H1 (cell line): ENCODE measurements at regions not wholly inside any gene's neighbourhood (a gene's known extent, or its start where the extent isn't known, plus 50 kb on each side); places are given as distances from the start of the nearest gene placed in this dataset.

ENCODE experiments used
- CTCF ChIA-PET: fragments of 300-600 bp; sonication (Branson Sonifier 250); formaldehyde crosslinking; loops from one replicate; lab custom pipeline; 2021; ENCODE audit not compliant: partially characterized antibody; lab: Charles Lee
- POLR2A ChIA-PET: fragments of 300-600 bp; sonication (Branson Sonifier 250); formaldehyde crosslinking; loops from one replicate; lab custom pipeline; 2021; ENCODE audit warnings: inconsistent platforms; ENCODE audit not compliant: partially characterized antibody; lab: Charles Lee
- DNase-seq, 2 experiments: peaks; one replicate each; pipeline versions ENCODE4 v3.0.0 to v3.0.0-alpha.2; 2010 to 2022; ENCODE audit warnings: low spot score in 2 of 2, low read depth in 1 of 2, mixed read lengths in 1 of 2
- FAIRE-seq: peaks from 2 replicates; lab custom pipeline; 2011; peaks lifted over from hg19 to GRCh38; lab: Jason Lieb, UNC
- H2AFZ ChIP-seq: 2 replicates; pipeline ENCODE4 v1.8.1; 2012; ENCODE audit warnings: low read length, inconsistent platforms
- H2AK5ac ChIP-seq: 2 replicates; pipeline ENCODE4 v1.6.1; 2013; ENCODE audit warnings: low read depth, low read length
- H2BK120ac ChIP-seq: replicated peaks from 2 replicates; pipeline ENCODE3; 2013; ENCODE audit warnings: low read depth, low read length, inconsistent platforms
- H2BK12ac ChIP-seq: 2 replicates; pipeline ENCODE4 v1.6.1; 2013; ENCODE audit warnings: low read depth, low read length
- H2BK15ac ChIP-seq: 2 replicates; pipeline ENCODE4 v1.6.1; 2013; ENCODE audit warnings: low read length
- H2BK20ac ChIP-seq: 2 replicates; pipeline ENCODE4 v1.6.1; 2013; ENCODE audit warnings: low read length
- H2BK5ac ChIP-seq: 2 replicates; pipeline ENCODE4 v1.6.1; 2013; ENCODE audit warnings: low read depth, low read length
- H3K14ac ChIP-seq: 2 replicates; pipeline ENCODE4 v1.6.1; 2013; ENCODE audit warnings: inconsistent platforms; ENCODE audit not compliant: insufficient read length
- H3K18ac ChIP-seq: 2 replicates; pipeline ENCODE4 v1.6.1; 2013; ENCODE audit warnings: low read length; ENCODE audit errors: extremely low read depth
- H3K23ac ChIP-seq: 2 replicates; pipeline ENCODE4 v1.6.1; 2013; ENCODE audit warnings: inconsistent platforms; ENCODE audit not compliant: insufficient read length
- H3K23me2 ChIP-seq: 2 replicates; pipeline ENCODE4 v1.6.1; 2013; ENCODE audit warnings: low read depth, low read length
- H3K27ac ChIP-seq: 2 replicates; pipeline ENCODE4 v1.6.1; 2011; ENCODE audit warnings: low read depth, low read length, inconsistent platforms
- H3K27me3 ChIP-seq, 4 experiments: replicated peaks in 1 of 4; 1 replicate in 1 of 4; 2 replicates in 3 of 4; pipeline versions ENCODE4 v1.6.1 to v1.8.1; 2011 to 2013; ENCODE audit warnings: low read length in 3 of 4, mild to moderate bottlenecking in 3 of 4, inconsistent platforms in 2 of 4, mixed read lengths in 2 of 4, moderate library complexity in 1 of 4; ENCODE audit not compliant: control insufficient read depth in 3 of 4, insufficient read depth in 3 of 4; ENCODE audit errors: extremely low read depth in 1 of 4
- H3K36me3 ChIP-seq, 4 experiments: 2 replicates each; pipeline versions ENCODE4 v1.6.1 to v1.8.1; 2011 to 2013; ENCODE audit warnings: mild to moderate bottlenecking in 4 of 4, low read length in 3 of 4, moderate library complexity in 2 of 4, control low read depth in 1 of 4, inconsistent platforms in 1 of 4; ENCODE audit not compliant: insufficient read depth in 4 of 4, control insufficient read depth in 2 of 4
- H3K4ac ChIP-seq: replicated peaks from 2 replicates; pipeline ENCODE3; 2013; ENCODE audit warnings: low read length, low read depth, mixed read lengths, inconsistent platforms; ENCODE audit not compliant: insufficient read length
- H3K4me1 ChIP-seq, 4 experiments: replicated peaks in 1 of 4; 1 replicate in 1 of 4; 2 replicates in 3 of 4; pipeline versions ENCODE4 v1.6.1 to v1.8.1; 2011 to 2013; ENCODE audit warnings: low read length in 3 of 4, inconsistent platforms in 2 of 4, mixed read lengths in 1 of 4; ENCODE audit not compliant: insufficient read depth in 4 of 4, control insufficient read depth in 3 of 4
- H3K4me2 ChIP-seq, 2 experiments: 2 replicates each; pipeline versions ENCODE4 v1.6.1 to v1.8.1; 2011 to 2013; ENCODE audit warnings: low read depth in 2 of 2, low read length in 2 of 2, control low read depth in 1 of 2, inconsistent platforms in 1 of 2, mild to moderate bottlenecking in 1 of 2; ENCODE audit not compliant: insufficient read depth in 1 of 2
- H3K4me3 ChIP-seq, 4 experiments: fragments of 200-600, 300-600 bp in 1 of 4; sonication (generic), shearing (Covaris generic), sonication (Bioruptor Twin) in 1 of 4; 2 replicates each; pipeline versions ENCODE4 v1.5.1 to v1.8.1; 2011 to 2016; ENCODE audit warnings: low read length in 4 of 4, low read depth in 3 of 4, control low read depth in 2 of 4, inconsistent platforms in 2 of 4, mild to moderate bottlenecking in 2 of 4, mixed read lengths in 1 of 4, moderate library complexity in 1 of 4; ENCODE audit not compliant: insufficient read depth in 2 of 4; ENCODE audit errors: extremely low read depth in 1 of 4
- H3K56ac ChIP-seq: replicated peaks from 2 replicates; pipeline ENCODE3; 2013; ENCODE audit warnings: low read depth, mild to moderate bottlenecking, mixed read lengths, low read length, inconsistent platforms; ENCODE audit not compliant: insufficient read length
- H3K79me1 ChIP-seq: 2 replicates; pipeline ENCODE4 v1.6.1; 2013; ENCODE audit warnings: low read depth, low read length, control low read depth
- H3K79me2 ChIP-seq, 2 experiments: 2 replicates each; pipeline versions ENCODE4 v1.6.1 to v1.8.1; 2012 to 2013; ENCODE audit warnings: low read length in 2 of 2, mild to moderate bottlenecking in 2 of 2, inconsistent platforms in 1 of 2; ENCODE audit not compliant: insufficient read depth in 2 of 2, control insufficient read depth in 1 of 2
- H3K9ac ChIP-seq, 4 experiments: replicated peaks in 1 of 4; 1 replicate in 1 of 4; 2 replicates in 3 of 4; pipeline versions ENCODE4 v1.6.1 to v1.8.1; 2011 to 2013; ENCODE audit warnings: low read depth in 3 of 4, low read length in 3 of 4, control low read depth in 2 of 4, mild to moderate bottlenecking in 2 of 4, moderate library complexity in 2 of 4, inconsistent platforms in 1 of 4; ENCODE audit errors: extremely low read depth in 1 of 4
- H3K9me3 ChIP-seq, 2 experiments: 2 replicates each; pipeline versions ENCODE4 v1.6.1 to v1.8.1; 2012 to 2013; ENCODE audit warnings: mild to moderate bottlenecking in 2 of 2, moderate library complexity in 2 of 2, control low read depth in 1 of 2, inconsistent platforms in 1 of 2, low read depth in 1 of 2, low read length in 1 of 2, mixed read lengths in 1 of 2; ENCODE audit not compliant: insufficient read depth in 2 of 2
- H4K20me1 ChIP-seq, 2 experiments: replicated peaks in 1 of 2; 2 replicates each; pipeline versions ENCODE3 to v1.8.1; 2011 to 2013; ENCODE audit warnings: inconsistent platforms in 2 of 2, low read length in 2 of 2, mild to moderate bottlenecking in 1 of 2; ENCODE audit not compliant: insufficient read depth in 2 of 2, control insufficient read depth in 1 of 2
- H4K5ac ChIP-seq: 2 replicates; pipeline ENCODE4 v1.6.1; 2013; ENCODE audit warnings: low read length, low read depth, mixed read lengths, inconsistent platforms; ENCODE audit not compliant: insufficient read length
- H4K8ac ChIP-seq: 2 replicates; pipeline ENCODE4 v1.8.0; 2013; ENCODE audit warnings: mild to moderate bottlenecking, moderate library complexity, low read length, inconsistent platforms; ENCODE audit not compliant: insufficient read depth; ENCODE audit errors: extremely low read depth
- H4K91ac ChIP-seq: replicated peaks from 2 replicates; pipeline ENCODE3; 2013; ENCODE audit warnings: low read length, mixed read lengths, inconsistent platforms; ENCODE audit not compliant: insufficient read length
- ASH2L ChIP-seq: fragments of 200-600, 300-600 bp; sonication (generic); IDR thresholded peaks from one replicate; pipeline ENCODE4 v1.7.1; 2017; ENCODE audit warnings: low read length
- BCL11A ChIP-seq, 2 experiments: IDR thresholded peaks; one replicate each; pipeline ENCODE4 v1.6.1; 2011; ENCODE audit warnings: low read depth in 2 of 2, low read length in 2 of 2, mild to moderate bottlenecking in 2 of 2
- BRCA1 ChIP-seq: IDR thresholded peaks from 2 replicates; pipeline ENCODE4 v1.6.1; 2012; ENCODE audit warnings: low read depth, low read length, improper control_type of control experiment
- CHD1 ChIP-seq: IDR thresholded peaks from 2 replicates; pipeline ENCODE4 v1.6.1; 2012; ENCODE audit warnings: low read depth, low read length, improper control_type of control experiment
- EZH2 ChIP-seq: fragments of 200-600 bp; sonication (generic); IDR thresholded peaks from 2 replicates; pipeline ENCODE4 v1.7.1; 2012; ENCODE audit warnings: low read depth, mild to moderate bottlenecking, moderate library complexity, low read length, inconsistent platforms; ENCODE audit not compliant: severe bottlenecking
- FOSL1 ChIP-seq: IDR thresholded peaks from 2 replicates; pipeline ENCODE4 v1.6.1; 2011; ENCODE audit warnings: mild to moderate bottlenecking, low read depth, low read length, moderate library complexity; ENCODE audit not compliant: insufficient read depth
- KDM1A ChIP-seq: fragments of 200-600, 300-600 bp; sonication (generic); IDR thresholded peaks from 2 replicates; pipeline ENCODE4 v1.7.1; 2016; ENCODE audit warnings: mild to moderate bottlenecking, low read length, borderline replicate concordance
- KDM5A ChIP-seq: fragments of 200-600 bp; IDR thresholded peaks from 2 replicates; pipeline ENCODE4 v1.7.1; 2012; ENCODE audit warnings: mild to moderate bottlenecking, low read length, inconsistent platforms, mixed read lengths
- SIN3A ChIP-seq, 2 experiments: IDR thresholded peaks in 1 of 2; conservative IDR thresholded peaks in 1 of 2; 2 replicates each; pipeline ENCODE4 v1.6.1; 2011 to 2012; ENCODE audit warnings: low read length in 2 of 2, improper control_type of control experiment in 1 of 2, low read depth in 1 of 2, mild to moderate bottlenecking in 1 of 2
- TBP ChIP-seq: IDR thresholded peaks from 2 replicates; pipeline ENCODE4 v1.6.1; 2011; ENCODE audit warnings: low read depth, low read length, improper control_type of control experiment
- TEAD4 ChIP-seq: IDR thresholded peaks from 2 replicates; pipeline ENCODE4 v1.6.1; 2012; ENCODE audit warnings: low read depth, low read length, inconsistent platforms, mixed read lengths
- WGBS, 2 experiments: shearing (Covaris generic) in 1 of 2; methylation state at CpG; one replicate each; pipeline versions ENCODE4 v1.1.6 to v1.1.7; 2013 to 2015; ENCODE audit warnings: low lambda C conversion rate in 2 of 2, mixed read lengths in 2 of 2, inconsistent platforms in 1 of 2, low coverage in 1 of 2, missing lambda C conversion rate in 1 of 2; ENCODE audit not compliant: insufficient replicate concordance in 2 of 2, insufficient coverage in 1 of 2, insufficient read length in 1 of 2; ENCODE audit errors: extremely low coverage in 1 of 2, missing lambda C conversion rate in 1 of 2; 5-methylcytosine and 5-hydroxymethylcytosine counted together
- TF ChIP-seq, protein P1 (sequence below): IDR thresholded peaks from 2 replicates; pipeline ENCODE4 v1.6.1; 2012; ENCODE audit warnings: low read length, inconsistent platforms

DNA sequence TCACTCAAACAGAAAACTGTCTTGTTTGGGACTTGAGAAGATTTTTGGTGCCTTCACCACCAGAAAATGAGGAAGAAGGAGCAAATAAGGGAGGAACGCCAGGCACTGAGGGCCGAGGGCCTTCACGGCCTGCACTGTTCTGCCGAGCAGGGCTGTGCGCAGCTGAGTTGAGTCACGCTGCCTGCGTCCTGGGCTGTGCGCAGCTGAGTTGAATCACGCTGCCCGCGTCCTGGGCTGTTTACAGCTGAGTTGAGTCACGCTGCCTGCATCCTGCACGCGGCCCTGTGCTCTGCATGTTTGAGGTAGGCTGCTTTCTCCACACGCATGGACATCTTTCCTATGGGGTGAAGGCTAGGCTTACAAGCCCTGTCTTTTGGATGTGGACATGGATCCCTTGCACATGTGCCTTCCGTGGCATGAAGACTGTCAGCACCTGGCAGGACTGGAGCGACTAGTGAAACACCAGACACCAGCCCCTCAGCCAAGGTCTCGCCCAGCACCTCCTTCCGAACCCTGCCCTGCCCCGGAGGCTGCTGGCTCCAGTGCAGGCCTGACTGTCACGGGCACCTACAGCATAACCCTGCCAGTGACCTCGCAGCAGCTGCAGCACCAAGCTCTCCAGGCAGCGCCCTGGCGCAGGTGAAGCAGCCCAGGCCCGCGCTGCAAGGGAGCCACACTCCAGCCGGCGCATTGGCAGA, 96.7 kb downstream of the HTR5A start:
- Histone ChIP-seq H2AFZ (no peak overlapping the region), H3K23me2 (no peaks in the 10 kb centered on the region), H2BK20ac (no peak overlapping the region), H3K79me2 (no peaks in the 10 kb centered on the region), H2BK12ac (no peak overlapping the region), H4K8ac (no peak overlapping the region), H3K9me3 (no peaks in the 10 kb centered on the region; a peak in 1 of 4 replicates), H2BK5ac (no peak overlapping the region), H2BK120ac (no peak overlapping the region), H3K27me3 (no peaks in the 10 kb centered on the region), H4K5ac (no peak overlapping the region), H3K36me3 (no peaks in the 10 kb centered on the region), H3K4me3 (no peak overlapping the region), H3K4me1 (no peaks in the 10 kb centered on the region; a peak in 1 of 7 replicates), H3K56ac (no peak overlapping the region), H4K91ac (no peak overlapping the region), H2BK15ac (no peak overlapping the region), H3K79me1 (no peaks in the 10 kb centered on the region), H4K20me1 (no peaks in the 10 kb centered on the region), H3K23ac (no peak overlapping the region), H3K4ac (no peak overlapping the region), H3K4me2 (no peak overlapping the region), H3K14ac (no peak overlapping the region), H3K18ac (no peak overlapping the region), H3K27ac (no peak overlapping the region), H2AK5ac (no peak overlapping the region), H3K9ac (no peak overlapping the region)
- ChIA-PET POLR2A (no interaction called here), CTCF (interaction anchor here (0.8 to 6.5 kb wide), 5 partner anchors 8 to 253 kb away, joined by 3 to 22 read pairs (median 3); no protein-coding TSS in a partner anchor)
- 85% methylated on average over 28 of the region's 28 CpGs; no CpG with 5 or more reads in 1 of the 2 experiments for WGBS, 2 experiments
- FAIRE-seq (no peak), DNase-seq (no peak)
- TF ChIP-seq KDM5A (no peak), TBP (no peak), FOSL1 (no peak), BCL11A (IDR thresholded peaks at IDR 0.05; ENCODE audit: low read depth in 2 of 2, low read length in 2 of 2) (no peak), TEAD4 (no peak), BRCA1 (no peak), SIN3A (conservative IDR thresholded peaks at IDR 0.05 in 1 of 2, IDR thresholded peaks at IDR 0.05 in 1 of 2; ENCODE audit: low read depth in 1 of 2, low read length in 2 of 2) (no peak), EZH2 (no peak), CHD1 (no peak), ASH2L (no peak), KDM1A (no peak)
- TF ChIP-seq, protein P1, sequence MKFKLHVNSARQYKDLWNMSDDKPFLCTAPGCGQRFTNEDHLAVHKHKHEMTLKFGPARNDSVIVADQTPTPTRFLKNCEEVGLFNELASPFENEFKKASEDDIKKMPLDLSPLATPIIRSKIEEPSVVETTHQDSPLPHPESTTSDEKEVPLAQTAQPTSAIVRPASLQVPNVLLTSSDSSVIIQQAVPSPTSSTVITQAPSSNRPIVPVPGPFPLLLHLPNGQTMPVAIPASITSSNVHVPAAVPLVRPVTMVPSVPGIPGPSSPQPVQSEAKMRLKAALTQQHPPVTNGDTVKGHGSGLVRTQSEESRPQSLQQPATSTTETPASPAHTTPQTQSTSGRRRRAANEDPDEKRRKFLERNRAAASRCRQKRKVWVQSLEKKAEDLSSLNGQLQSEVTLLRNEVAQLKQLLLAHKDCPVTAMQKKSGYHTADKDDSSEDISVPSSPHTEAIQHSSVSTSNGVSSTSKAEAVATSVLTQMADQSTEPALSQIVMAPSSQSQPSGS = no peak
